Stimulated activated CD4-positive, alpha-beta T cell treated with anti-CD3 and anti-CD28 coated beads, Interleukin-4, amount 100 ng/mL, for 1 hour (primary cell): ENCODE measurements at regions not wholly inside any gene's neighbourhood (a gene's known extent, or its start where the extent isn't known, plus 50 kb on each side); places are given as distances from the start of the nearest gene placed in this dataset.

Experiments used
- DNase-seq: peaks from one replicate; pipeline ENCODE4 v3.0.0-alpha.2; 2020

DNA sequence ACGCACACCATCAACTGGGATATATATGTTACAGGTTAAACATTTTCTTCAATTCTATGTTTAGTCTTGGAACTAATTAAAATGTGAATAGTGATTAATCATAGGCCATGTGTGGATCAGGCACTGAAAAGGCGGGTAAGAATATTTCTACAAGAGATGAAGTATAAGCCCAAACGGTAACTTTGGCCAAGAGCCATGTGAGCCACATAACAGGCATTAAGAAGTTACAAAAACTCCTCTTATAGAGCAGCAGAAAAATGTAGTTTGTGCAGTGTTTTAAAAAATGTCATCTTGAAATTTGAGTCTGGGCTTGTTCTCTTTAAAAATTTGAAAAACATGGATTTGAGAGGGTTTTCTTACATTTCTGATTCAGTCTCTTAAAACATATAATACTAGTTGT is 521.8 kb upstream of the DIPK2B start:
- DNase-seq, result no peak

GRCh38 chrX:45719751-45720501 is 519.2 kb upstream of the DIPK2B start:
- DNase-seq, result no peak

DNA sequence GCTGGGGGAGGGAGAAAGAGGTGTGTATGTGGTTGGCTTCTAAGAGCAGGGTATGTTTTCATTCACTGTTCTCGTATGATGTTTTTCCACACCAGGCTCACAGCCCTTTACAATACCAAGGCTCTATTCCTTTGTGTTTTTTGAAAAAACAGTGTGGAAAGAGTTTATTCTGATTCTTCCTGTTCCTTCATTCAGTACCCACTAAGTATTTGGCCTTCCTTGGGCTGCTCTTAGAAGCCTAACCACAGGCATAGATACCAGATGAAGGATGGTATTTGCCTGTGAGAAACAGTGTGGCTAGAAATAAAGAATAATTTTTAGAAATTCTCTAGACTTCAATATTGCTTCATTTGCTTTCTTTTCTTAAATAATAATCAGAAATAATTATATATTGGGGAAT is 518.0 kb upstream of the DIPK2B start:
- DNase-seq, result no peak

- no peak for DNase-seq
Measured at GRCh38 chrX:45716750-45717149, 516.1 kb upstream of the DIPK2B start.

DNA sequence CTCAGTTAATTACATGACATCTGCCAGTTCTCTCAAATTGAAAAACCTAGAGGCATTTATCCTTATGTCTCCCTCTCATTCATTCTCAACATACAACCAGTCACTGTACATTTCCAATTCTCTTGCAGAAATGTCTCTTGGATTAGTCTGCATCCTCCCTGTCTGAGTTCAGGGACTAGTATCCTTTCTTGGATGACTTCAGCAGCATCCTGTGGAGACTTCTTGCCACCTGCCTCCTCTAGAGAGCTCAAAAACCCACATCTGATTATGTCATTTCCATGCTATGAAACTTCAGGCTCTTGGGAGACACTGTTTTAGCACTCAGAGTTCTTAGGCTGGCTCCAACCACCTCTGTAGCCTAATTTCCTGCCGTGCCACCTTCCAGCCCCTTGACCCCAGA is 515.1 kb upstream of the DIPK2B start:
- no peak for DNase-seq

GRCh38 chrX:45714866-45715265 is 514.2 kb upstream of the DIPK2B start:
- DNase-seq, result no peak

GRCh38 chrX:45712067-45712466 is 511.4 kb upstream of the DIPK2B start:
- DNase-seq, result no peak

GRCh38 chrX:45711231-45711630 is 510.6 kb upstream of the DIPK2B start:
- DNase-seq, result no peak

GRCh38 chrX:45710081-45710801 is 509.6 kb upstream of the DIPK2B start:
- DNase-seq, result peak; percentile 42

DNA sequence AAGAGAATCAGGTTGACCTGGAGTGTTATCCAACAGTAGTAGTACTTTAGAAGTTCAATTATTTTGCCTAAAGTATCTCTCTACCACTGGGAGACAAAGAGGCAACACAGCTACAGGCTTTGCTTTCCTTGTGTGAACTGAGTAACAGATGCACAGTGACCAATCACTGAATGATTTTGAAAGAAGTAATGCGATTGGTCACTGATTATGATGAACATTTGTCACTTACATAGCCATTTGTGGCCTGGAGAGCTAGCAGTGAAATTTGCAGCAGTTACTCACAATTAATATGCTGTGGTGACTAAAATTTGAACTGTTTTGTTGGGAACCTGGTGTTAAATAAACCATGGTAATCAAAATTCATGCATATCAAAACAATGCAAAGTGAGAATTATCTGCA is 508.7 kb upstream of the DIPK2B start:
- DNase-seq, result no peak

- no peak for DNase-seq
Measured at GRCh38 chrX:45699158-45699557, 498.5 kb upstream of the DIPK2B start.

GRCh38 chrX:45697591-45697990 is 496.9 kb upstream of the DIPK2B start:
- no peak for DNase-seq

GRCh38 chrX:45696736-45697135 is 496.1 kb upstream of the DIPK2B start:
- DNase-seq, result no peak

DNA sequence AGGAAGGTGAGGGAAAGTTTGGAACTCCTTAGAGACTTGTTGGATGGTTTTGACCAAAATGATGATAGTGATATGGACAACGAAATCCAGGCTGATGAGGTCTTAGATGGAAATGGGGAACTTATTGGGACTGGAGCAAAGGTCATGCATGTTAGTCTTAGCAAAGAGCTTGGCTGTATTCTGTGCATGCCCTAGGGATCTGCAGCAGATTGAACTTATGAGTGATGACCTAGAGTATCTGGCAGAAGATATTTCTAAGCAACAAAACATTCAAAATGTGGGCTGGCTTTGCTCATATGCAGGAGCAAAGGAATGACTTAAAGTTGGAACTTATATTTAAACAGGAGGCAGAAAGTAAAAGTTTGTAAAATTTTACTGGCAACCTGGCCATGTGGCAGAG is 489.3 kb upstream of the DIPK2B start:
- no peak for DNase-seq

DNA sequence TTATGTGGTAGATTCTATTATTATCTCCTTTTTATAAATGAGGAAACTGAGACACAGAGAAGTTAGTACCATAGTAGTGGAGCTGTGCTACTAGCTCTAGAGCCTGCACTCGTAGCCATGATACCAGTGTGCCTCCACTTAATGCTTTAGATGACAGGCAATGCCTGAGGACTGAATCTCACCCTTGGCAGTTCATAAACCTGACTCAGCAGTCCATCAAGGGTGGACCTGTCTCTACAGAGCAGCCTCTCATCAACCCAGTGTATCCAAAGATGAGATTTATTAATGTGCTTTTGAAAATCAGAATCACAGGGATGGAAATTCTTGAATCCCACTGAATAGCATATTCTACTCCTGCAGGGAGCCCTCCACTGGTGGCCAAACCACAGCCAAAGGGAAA is 483.2 kb upstream of the DIPK2B start:
- DNase-seq, result no peak

DNA sequence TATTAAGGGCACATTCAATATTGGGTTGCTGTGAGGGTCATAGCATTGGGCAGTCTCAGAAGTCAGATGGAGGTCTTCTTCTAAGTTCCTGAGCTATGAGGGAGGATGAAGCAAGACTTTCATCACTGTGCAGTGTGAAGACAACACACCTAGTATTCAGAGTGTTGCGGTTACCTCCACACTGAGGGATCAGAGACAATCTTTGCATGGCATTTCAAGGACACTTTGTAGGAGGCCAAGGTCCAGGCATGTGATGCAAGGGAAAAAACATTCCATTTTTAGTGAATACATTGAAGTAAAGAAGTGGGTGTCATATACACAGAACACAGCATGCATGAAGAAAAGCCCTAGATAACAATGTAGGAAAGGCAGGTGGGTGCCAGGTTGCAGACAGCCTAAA is 481.2 kb upstream of the DIPK2B start:
- no peak for DNase-seq

GRCh38 chrX:45669715-45670340 is 469.2 kb upstream of the DIPK2B start:
- DNase-seq, result no peak

DNA sequence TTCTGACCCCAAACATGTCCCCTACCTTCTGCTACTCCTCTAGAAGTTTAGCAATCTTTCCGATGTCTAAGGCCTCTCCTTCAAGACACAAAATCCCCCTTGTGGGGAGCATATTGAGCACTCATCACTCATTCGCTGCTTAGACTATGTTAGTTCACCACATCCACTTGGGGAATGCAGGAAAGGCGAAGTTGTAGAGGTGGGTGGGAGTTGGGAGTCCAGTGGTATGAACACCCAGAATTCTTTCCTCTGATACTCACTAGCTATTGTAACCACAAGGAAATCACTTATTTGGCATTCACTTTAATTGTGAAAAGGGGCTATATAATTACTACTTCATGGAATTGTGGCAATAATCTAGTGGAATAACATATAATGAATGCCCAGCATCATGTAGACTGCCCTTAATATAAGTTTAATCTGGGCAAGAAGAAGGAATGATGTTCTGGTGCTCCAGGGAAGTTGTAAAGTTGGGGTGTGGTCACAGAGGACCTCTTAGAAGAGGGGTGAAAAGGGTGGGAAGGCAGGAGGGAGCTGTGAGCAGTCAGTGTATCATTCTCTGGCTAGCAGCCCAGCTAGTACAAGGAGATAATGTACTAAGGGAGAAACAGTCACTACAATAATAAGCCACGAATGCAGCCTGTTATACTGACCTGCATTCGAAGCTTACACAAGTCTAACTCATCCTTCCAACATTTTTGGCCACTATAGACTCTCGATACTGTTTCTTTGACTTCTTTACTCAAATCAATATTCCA is 468.2 kb upstream of the DIPK2B start:
- DNase-seq, result no peak

DNA sequence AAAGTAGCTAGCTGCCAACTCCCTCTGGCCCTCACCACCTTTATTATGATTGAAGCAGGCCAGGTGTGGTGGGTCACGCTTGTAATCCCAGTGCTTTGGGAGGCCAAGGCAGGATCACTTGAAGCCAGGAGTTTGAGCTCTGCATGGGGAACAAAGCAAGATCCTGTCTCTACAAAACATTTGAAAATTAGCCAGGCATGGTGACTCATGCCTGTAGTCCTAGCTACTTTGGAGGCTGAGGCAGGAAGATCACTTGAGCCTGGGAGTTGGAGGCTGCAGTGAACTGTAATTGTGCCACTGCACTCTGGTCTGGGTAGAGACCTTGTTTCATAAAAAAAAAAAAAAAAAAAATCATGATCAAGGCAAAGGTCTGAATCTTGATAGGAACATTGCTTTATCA is 467.0 kb upstream of the DIPK2B start:
- DNase-seq, result no peak

DNA sequence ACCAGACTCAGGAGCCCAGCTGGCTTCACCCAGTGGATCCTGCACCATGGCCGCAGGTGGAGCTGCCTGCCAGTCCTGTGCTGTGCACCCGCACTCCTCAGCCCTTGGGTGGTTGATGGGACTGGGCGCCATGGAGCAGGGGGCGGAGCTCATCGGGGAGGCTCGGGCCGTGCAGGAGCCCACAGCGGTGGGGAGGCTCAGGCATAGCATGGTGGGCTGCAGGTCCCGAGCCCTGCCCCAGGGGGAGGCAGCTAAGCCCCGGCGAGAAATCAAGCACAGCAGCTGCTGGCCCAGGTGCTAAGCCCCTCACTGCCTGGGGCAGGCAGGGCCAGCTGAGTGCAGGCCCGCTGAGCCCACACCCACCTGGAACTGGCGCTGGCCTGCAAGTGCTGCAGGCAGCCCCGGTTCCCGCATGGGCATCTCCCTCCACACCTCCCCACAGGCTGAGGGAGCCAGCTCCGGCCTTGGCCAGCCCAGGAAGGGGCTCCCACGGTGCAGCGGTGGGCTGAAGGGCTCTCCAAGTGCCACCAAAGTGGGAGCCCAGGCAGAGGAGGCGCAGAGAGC is 464.1 kb upstream of the DIPK2B start:
- DNase-seq, result no peak

GRCh38 chrX:45660477-45660876 is 459.8 kb upstream of the DIPK2B start:
- no peak for DNase-seq

DNA sequence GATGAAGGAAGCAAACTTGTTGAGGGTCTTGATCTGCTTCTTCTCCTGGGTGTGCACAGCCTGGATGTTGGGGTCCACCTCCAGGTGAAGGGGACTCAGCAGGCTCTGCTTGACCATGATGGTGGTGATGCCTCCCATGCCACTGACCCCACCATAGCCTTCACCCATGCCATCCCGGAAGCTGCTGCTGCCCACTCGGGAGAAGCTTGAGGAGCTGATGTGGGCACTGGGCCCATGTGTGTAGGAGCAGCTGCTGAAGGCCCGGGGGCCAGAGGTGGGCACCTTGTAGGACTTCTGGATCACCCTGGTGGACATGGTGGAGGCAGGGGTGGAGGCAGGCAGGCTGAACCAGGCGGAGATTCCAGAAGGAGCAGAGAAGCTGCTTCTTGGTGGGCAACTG is 432.7 kb upstream of the DIPK2B start:
- DNase-seq, result no peak

DNA sequence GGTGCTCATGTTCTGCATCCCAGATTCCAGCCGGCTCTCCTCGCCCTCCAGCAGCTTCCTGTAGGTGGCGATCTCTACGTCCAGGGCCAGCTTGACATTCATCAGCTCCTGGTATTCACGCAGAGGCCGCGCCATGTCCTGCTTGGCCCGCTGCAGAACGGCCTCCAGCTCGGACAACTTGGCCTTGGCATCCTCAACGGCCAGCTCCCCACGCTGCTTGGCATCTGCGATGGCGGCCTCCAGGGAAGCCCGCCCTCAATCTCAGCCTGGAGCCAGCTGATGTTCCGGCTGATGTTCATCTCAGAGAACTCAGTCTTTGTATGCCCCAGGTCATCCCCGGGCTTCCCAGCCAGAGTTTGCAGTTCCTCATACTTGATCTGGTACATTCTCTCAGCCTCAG is 431.8 kb upstream of the DIPK2B start:
- DNase-seq, result no peak
